Cardiac muscle cell (in vitro differentiated cells and primary cell): ENCODE measurements at regions not wholly inside any gene's neighbourhood (a gene's known extent, or its start where the extent isn't known, plus 50 kb on each side); places are given as distances from the start of the nearest gene placed in this dataset.
"Not testable (repeated sequence)": the region's sequence is repeated elsewhere in the genome, so short reads cannot be mapped to it uniquely, and the experiment has no call there.

Source experiments
- DNase-seq, 2 donors: peaks; one replicate each; pipeline versions ENCODE4 v3.0.0 to v3.0.0-alpha.2; 2010 to 2017; ENCODE audit warnings: low read depth in 1 of 2, low spot score in 1 of 2
- H3K27ac ChIP-seq: fragments of 200-600 bp; sonication (generic); 2 replicates; pipeline ENCODE4 v1.5.1; 2016
- H3K27me3 ChIP-seq: fragments of 200-600 bp; sonication (generic); 2 replicates; pipeline ENCODE4 v1.6.0; 2016; ENCODE audit warnings: control low read depth
- H3K36me3 ChIP-seq: fragments of 200-600 bp; sonication (generic); 2 replicates; pipeline ENCODE4 v1.5.1; 2016; ENCODE audit warnings: control low read depth
- H3K4me1 ChIP-seq: fragments of 200-600 bp; sonication (generic); 2 replicates; pipeline ENCODE4 v1.8.1; 2017; ENCODE audit warnings: low read depth, mild to moderate bottlenecking, mixed run types
- H3K4me3 ChIP-seq: fragments of 200-600 bp; sonication (generic); 2 replicates; pipeline ENCODE4 v1.5.1; 2016; ENCODE audit warnings: mild to moderate bottlenecking
- H3K9me3 ChIP-seq: fragments of 200-600 bp; sonication (generic); 2 replicates; pipeline ENCODE4 v1.5.1; 2017; ENCODE audit warnings: low read depth, mild to moderate bottlenecking, control low read depth
- TF ChIP-seq, protein P1 (sequence below): IDR thresholded peaks from 2 replicates; pipeline ENCODE4 v1.5.1; 2012; ENCODE audit warnings: low read depth, mild to moderate bottlenecking, low read length

DNA sequence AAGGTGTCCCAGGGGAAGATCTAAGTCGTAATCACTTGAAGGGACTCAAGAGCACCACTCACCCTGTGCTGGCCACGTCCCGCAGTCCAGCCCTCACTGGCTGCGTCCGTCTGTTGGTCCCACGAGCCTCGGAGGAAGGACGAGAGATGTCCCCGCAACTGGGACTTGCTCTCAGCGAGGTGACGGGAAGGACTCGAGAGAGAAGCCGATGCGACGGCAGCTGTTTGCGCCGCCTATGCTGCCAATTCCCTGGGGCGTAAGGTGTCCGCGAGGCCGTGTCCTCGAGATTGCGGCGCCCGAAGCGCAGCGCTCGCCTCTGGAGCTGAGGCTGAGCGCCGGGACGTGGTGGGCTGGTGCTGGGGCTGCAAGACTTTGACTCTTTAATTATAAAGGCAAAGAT, 100.6 kb upstream of the SEMA3E start:
- Histone ChIP-seq H3K9me3 (no peaks in the 10 kb centered on the region), H3K4me1 (no peaks in the 10 kb centered on the region), H3K36me3 (no peaks in the 10 kb centered on the region), H3K27ac (no peak overlapping the region), H3K4me3 (no peak overlapping the region), H3K27me3 (no peaks in the 10 kb centered on the region)
- TF ChIP-seq, protein P1, sequence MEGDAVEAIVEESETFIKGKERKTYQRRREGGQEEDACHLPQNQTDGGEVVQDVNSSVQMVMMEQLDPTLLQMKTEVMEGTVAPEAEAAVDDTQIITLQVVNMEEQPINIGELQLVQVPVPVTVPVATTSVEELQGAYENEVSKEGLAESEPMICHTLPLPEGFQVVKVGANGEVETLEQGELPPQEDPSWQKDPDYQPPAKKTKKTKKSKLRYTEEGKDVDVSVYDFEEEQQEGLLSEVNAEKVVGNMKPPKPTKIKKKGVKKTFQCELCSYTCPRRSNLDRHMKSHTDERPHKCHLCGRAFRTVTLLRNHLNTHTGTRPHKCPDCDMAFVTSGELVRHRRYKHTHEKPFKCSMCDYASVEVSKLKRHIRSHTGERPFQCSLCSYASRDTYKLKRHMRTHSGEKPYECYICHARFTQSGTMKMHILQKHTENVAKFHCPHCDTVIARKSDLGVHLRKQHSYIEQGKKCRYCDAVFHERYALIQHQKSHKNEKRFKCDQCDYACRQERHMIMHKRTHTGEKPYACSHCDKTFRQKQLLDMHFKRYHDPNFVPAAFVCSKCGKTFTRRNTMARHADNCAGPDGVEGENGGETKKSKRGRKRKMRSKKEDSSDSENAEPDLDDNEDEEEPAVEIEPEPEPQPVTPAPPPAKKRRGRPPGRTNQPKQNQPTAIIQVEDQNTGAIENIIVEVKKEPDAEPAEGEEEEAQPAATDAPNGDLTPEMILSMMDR: no peak
- DNase-seq: no peak

DNA sequence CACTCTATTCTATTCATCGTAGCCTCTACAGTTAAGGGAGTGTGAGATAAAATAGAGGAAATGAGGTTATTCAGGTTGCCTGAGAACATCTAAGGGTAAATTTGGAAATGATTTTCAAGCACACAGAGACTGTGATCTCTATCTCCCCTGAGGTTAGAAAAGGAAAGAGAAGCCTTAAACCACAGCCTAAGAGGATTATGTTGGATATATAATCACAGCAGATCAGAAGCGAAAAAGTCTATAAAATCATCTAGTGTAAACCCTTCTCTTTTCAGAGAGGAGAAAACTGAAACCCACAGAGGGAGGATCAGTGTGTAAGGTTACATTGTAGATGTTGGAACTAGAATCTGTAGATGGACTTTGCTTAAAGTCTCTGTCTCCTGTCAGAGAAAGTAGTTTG, 90.6 kb upstream of the SEMA3E start:
- no peak overlapping the region for H3K4me3 ChIP-seq
- H3K27ac ChIP-seq: no peak overlapping the region
- H3K9me3 ChIP-seq: no peaks in the 10 kb centered on the region
- H3K27me3 ChIP-seq: no peaks in the 10 kb centered on the region
- TF ChIP-seq, protein P1: no peak
- no peaks in the 10 kb centered on the region for H3K36me3 ChIP-seq
- no peak for DNase-seq
- no peaks in the 10 kb centered on the region for H3K4me1 ChIP-seq

DNA sequence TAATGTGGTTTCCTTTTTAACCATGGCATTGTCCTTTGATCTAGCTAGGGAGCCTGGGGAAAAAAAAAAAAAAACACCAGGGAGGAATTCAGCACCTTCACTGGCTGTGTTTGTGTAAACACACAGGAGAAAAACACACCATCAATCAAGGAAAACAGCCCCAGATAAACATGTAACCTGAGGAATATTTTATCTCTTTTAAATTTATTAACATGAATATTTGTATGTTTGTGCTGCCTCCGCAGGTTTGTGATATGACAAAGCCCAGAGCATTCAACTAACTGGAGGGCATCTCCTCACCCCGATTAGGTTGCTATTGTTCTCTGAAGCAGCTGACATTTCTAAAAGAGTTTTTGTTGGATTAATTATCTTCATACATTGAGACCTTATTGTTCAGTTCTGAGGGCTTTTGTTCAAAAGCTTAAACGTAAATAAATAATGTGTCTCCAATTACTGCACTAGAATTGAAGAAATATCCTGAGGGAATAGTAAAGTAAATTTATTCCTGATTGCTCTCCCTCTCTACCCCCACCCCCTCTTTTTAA, 89.4 kb upstream of the SEMA3E start:
- TF ChIP-seq, protein P1: no peak
- Histone ChIP-seq H3K4me1 (no peaks in the 10 kb centered on the region), H3K27ac (no peak overlapping the region), H3K36me3 (no peaks in the 10 kb centered on the region), H3K9me3 (no peaks in the 10 kb centered on the region), H3K27me3 (no peaks in the 10 kb centered on the region), H3K4me3 (no peak overlapping the region)
- no peak for DNase-seq

DNA sequence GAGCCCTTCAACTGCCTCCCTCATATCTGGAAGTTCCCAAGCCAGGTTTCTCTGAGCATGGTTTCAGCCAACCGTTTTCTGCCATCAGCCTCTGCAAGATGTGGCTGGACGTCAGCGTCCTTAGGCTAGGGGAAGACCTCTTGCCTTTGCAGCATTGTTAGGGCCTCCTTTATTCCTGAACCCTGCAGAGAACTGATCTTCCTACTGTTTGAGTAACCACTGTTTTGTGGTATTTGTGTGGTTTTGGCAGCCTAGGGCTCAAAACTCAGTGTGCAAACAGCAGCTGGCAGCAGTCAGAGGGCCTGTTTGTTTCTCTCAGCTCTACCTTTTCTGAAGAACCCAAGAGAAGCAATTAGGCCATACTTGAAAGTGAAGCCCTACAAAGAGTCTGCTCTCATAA, 83.4 kb upstream of the SEMA3E start:
- TF ChIP-seq, protein P1: no peak
- H3K4me1 ChIP-seq: no peaks in the 10 kb centered on the region
- no peak for DNase-seq

DNA sequence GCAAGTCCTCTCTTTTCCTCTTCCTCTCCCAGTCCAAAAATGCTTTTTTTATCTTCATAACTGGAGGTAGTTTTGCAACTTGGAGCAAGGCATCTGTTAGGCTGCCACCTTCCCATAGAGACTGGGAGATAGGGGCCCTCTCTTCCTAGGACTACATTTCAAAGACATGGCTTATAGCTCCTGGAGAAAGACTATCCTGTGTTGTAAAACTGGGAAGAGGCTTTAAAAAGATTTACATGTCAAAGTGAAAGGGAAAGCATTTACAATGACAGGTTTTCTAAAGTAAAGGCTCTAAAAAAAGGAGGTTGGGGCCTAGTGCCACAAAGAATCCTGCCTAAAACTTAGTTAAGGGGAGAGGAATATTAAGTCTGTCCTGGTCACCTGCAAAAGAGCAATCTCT, 82.2 kb upstream of the SEMA3E start:
- no peaks in the 10 kb centered on the region for H3K36me3 ChIP-seq
- H3K4me1 ChIP-seq: no peaks in the 10 kb centered on the region
- DNase-seq: no peak
- H3K9me3 ChIP-seq: no peaks in the 10 kb centered on the region
- no peak overlapping the region for H3K4me3 ChIP-seq
- H3K27me3 ChIP-seq: no peaks in the 10 kb centered on the region
- TF ChIP-seq, protein P1: no peak
- H3K27ac ChIP-seq: no peak overlapping the region

More for the DNA sequence above, 83.4 kb upstream of the SEMA3E start:
- no peak overlapping the region for H3K4me3 ChIP-seq
- H3K27me3 ChIP-seq: no peaks in the 10 kb centered on the region
- no peaks in the 10 kb centered on the region for H3K36me3 ChIP-seq
- H3K27ac ChIP-seq: no peak overlapping the region
- H3K9me3 ChIP-seq: no peaks in the 10 kb centered on the region

DNA sequence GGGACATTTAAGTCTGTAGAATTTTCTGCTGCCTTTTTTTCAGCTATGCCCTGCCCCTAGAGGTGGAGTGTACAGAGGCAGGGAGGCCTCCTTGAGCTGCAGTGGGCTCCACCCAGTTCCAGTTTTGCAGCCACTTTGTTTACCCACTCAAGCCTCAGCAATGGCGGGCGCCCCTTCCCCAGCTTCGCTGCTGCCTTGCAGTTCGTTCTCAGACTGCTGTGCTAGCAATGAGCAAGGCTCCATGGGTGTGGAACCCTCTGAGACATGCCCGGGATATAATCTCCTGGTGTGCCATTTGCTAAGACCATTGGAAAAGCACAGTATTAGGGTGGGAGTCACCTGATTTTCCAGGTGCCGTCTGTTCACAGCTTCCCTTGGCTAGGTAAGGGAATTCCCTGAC, 68.0 kb upstream of the SEMA3E start:
- not testable (repeated sequence) for H3K36me3 ChIP-seq, H3K9me3 ChIP-seq, H3K27ac ChIP-seq, H3K4me1 ChIP-seq, H3K4me3 ChIP-seq, DNase-seq, H3K27me3 ChIP-seq
